Right ventricle myocardium superior (tissue), 1 donor: ENCODE measurements at regions not wholly inside any gene's neighbourhood (a gene's known extent, or its start where the extent isn't known, plus 50 kb on each side); places are given as distances from the start of the nearest gene placed in this dataset.

ENCODE experiments used
- ATAC-seq: fragments of 200-7000 bp; cut with Tn5 transposase; one replicate; pipeline ENCODE4 v1.9.1; 2020; ENCODE audit warnings: mild to moderate bottlenecking; ENCODE audit not compliant: poor library complexity
- DNase-seq: peaks from one replicate; pipeline ENCODE4 v3.0.0-alpha.2; 2020
- intact Hi-C: fragments of 100-400 bp; cut with DNase I; formaldehyde crosslinking; loops from one replicate; pipeline ENCODE4 v1.11.2; 2022
- donor health status: DM: no; HTN: yes; CAD: no; lungs with severe emphysema.

DNA sequence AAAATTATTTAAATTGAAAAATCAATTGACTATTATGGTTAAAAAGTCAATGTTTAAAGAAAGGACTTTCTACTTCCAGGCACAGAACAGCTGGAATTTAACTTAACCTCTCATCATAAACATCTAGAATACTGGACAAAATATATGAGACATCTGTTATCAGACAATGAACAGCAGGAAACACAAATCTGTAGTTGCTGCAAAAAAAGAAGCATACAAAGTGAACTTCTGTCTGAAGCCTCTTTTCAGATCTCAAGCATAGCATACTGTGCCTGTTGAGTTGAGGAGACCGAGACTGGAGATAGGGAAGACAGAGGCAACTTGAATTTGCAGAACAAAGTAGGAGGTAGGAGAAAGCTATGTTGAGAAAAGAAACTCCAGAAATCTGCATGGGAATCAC, 140.0 kb upstream of the CBLB start:
- ATAC-seq (no peak), DNase-seq (no peak)
- intact Hi-C loops, result no loop called here

DNA sequence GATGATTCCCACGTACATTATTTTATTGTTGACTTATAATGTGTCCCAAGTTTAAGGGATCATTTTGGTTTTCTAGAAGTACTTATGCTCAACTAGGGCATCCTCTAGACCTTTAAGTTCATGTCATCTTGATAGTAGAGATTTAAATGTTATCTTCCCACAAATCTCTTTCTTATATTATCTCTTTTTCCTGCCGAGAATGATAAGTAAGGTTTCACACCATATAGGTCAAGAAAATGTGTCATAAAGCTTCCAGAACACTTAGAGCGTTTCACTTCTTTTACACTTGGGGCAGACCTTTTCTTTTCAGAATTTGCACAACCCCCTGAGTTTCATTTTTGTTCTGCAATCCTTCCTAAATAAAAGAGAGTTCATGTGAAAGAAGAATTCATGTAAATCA, 142.0 kb upstream of the CBLB start:
- intact Hi-C loops, result no loop called here
- DNase-seq (no peak), ATAC-seq (no peak)

DNA sequence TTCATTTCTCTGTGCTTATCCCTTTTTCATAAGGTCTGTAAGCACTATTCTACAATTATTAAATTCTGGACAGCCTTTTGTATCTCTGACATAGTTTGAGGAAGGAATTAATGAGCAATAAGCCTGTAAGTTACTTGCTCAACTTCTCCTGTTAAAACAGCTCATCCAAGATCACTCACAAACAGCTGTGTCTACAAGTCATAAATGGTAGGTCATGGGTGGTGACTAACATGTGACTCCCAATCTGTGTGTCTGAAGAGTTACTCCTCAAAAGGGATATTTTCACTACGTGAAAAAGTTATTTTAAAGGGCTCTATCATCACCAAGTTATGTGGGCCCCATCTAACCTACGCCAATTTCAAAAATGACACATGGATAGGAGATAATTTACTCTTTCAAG, 145.2 kb upstream of the CBLB start:
- intact Hi-C loops, result no loop called here
- ATAC-seq (peak; percentile 46), DNase-seq (no peak)

- DNase-seq (no peak), ATAC-seq (no peak)
- intact Hi-C loops, result no loop called here
Observed at GRCh38 chr3:106014518-106014917, 145.7 kb upstream of the CBLB start.

GRCh38 chr3:106014971-106015370, 146.2 kb upstream of the CBLB start:
- ATAC-seq (no peak), DNase-seq (no peak)
- intact Hi-C loops, result no loop called here

- DNase-seq (no peak), ATAC-seq (no peak)
- intact Hi-C loops, result no loop called here
Observed at GRCh38 chr3:106018102-106018501, 149.3 kb upstream of the CBLB start.

GRCh38 chr3:106018929-106019550, 150.2 kb upstream of the CBLB start:
- ATAC-seq (no peak), DNase-seq (no peak)
- intact Hi-C loops, result no loop called here

DNA sequence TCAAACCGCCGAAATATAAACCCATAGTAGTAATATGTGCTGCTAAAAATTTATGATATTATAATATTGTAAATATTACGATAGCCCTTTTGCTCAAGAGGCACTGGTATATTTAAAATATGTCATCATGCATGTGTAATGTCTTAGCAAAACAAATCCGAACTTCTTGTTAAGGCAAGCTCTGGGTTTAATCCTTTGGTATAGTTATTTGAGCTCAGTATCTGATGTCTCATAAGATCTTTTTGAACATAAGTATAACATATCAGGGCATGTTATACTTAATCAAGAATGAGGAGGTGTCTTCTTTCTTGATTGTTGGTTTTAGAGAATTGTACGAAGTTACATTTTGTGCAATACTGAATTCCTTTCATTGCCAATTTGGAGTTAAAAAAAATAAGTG, 154.1 kb upstream of the CBLB start:
- ATAC-seq (no peak), DNase-seq (no peak)
- intact Hi-C loops, result no loop called here

- intact Hi-C loops, result no loop called here
- DNase-seq (peak; percentile 44), ATAC-seq (peak; percentile 88)
Observed at GRCh38 chr3:106025151-106025722, 156.4 kb upstream of the CBLB start.

DNA sequence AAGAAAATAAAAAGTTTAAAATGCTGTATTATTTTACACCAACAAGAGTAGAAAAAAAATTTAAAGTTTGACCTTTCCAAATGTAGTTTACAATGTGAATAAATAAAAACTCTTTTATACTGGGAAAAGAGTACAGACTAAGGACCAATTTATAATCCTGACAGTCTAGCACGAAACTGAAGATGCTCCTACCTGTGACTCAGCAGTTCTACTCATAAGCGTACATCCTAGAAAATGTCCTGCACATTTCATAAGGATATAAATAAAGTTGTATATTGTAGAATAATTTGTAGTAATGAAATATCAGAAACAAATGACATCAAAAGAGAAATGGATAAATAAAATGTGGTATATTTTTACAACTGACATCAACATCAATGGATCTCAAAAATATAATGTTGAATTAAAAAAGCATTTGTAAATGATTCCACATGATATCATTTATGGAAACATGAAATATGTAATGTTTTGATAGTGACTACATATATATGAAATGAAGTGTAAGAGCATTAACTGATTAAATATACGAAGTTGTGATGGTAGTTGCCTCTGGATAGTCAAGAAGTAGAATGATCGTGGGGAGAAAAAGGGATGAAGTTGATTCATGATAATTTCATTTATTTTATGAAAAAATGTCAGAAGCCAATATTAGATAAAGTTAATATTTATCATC, 161.3 kb upstream of the CBLB start:
- ATAC-seq, result no peak
- intact Hi-C loops, result no loop called here
- DNase-seq, result no peak

DNA sequence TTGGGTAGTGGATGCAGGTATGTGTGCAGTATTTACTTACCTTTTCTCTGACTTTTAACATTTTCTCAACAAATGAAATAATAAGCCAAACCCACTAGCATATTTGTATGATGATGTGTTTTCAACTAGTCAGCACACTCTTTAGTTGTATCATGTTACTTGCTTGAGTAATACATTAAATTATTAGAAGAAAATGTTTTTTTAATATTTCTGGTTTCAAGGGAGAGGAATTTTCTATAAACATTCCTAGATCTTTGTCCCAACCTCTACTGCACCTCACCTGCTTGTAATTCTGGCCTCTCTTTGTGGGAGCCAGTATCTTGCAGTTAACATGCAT, 161.8 kb upstream of the CBLB start:
- DNase-seq (no peak), ATAC-seq (no peak)
- intact Hi-C loops, result no loop called here

DNA sequence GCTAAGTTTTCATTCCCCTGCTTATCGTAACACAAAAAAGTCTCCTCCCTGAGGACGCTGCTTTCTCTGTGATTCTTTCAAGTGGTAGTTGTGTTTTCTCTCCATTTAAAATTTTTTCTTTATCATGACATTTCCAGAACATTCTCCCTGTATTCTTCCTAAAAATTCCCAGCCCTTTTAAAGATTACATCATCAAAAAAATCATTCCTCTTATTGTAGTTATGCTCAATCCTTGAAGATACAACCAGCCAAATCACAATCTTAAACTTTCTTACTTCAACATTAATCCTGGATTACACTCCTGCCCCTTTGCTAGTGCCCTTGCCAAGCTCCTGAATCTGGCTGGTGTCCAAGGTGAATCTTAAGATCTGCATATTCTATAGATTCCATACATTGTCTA, 163.7 kb upstream of the CBLB start:
- no peak for DNase-seq
- intact Hi-C loops, result no loop called here
- ATAC-seq, result no peak

DNA sequence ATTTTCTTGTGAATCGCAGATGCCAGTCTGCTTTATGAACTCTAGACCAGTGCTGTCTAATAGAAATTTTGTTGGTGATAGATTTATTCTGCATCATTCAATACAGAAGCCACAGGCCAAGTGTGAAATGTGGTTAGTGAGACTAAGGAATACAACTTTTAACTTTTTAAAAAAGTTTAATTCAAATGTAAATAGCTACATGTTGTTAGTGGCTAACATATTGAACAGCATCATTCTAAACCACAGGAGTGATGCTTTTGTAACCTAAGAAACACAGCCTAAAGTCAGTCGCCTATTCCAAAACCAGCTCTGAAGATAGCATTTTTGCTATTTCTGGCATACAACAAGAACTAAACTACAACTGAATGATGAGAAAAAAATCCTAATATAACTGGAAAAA, 164.8 kb upstream of the CBLB start:
- ATAC-seq (no peak), DNase-seq (no peak)
- intact Hi-C loops, result no loop called here

- intact Hi-C loops, result no loop called here
- ATAC-seq (no peak), DNase-seq (no peak)
Observed at GRCh38 chr3:106034313-106034712, 165.5 kb upstream of the CBLB start.

- ATAC-seq, result peak; percentile 58
- DNase-seq, result no peak
- intact Hi-C loops, result no loop called here
Observed at GRCh38 chr3:106035619-106036018, 166.8 kb upstream of the CBLB start.

DNA sequence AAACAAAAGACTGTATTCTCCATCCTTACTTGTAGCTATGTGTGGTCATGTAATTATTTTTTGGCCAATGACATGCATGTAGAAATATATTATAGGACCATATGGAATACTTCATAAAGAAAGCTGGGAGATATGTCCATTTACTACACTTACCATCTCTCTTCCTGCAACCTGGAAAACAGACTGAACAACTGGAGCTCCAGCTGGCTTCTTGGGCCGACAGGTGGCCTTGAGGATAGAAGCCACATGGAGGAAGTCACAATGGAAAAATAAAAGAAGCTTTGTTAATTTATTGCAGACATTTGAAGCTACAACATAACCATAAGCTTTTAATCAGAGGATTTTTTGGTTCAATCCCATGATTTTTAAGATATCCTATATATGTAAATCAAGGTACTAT, 167.9 kb upstream of the CBLB start:
- DNase-seq (no peak), ATAC-seq (no peak)
- intact Hi-C loops, result no loop called here

GRCh38 chr3:106047221-106047620, 178.4 kb upstream of the CBLB start:
- DNase-seq (no peak), ATAC-seq (no peak)
- intact Hi-C loops, result no loop called here

GRCh38 chr3:106048946-106049481, 180.2 kb upstream of the CBLB start:
- no peak for ATAC-seq
- no peak for DNase-seq
- intact Hi-C loops, result no loop called here

GRCh38 chr3:106049821-106050220, 181.0 kb upstream of the CBLB start:
- ATAC-seq (no peak), DNase-seq (no peak)
- intact Hi-C loops, result no loop called here

DNA sequence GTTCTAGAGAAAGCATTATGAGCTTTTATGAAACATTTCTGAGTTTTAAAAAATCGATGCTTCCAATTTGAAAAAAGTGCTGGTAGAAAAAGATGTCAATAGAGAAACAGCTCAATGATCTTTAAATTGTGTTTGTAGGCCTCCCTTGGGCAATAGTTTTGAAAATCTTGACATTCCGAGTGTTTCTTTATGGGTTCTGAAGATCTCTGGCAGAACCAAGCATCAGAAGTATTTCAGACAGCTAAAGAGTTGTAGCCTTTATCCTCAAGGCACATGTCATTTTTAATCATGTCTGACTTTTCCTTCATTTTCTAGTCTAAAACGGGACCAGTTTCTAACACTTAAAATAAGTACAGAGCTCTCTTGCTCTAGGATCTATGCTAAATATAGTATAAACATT, 188.1 kb upstream of the CBLB start:
- intact Hi-C loops, result no loop called here
- no peak for ATAC-seq

More for the DNA sequence above, 188.1 kb upstream of the CBLB start:
- no peak for DNase-seq
